Thyroid gland (tissue), 4 donors: ENCODE measurements at regions not wholly inside any gene's neighbourhood (a gene's known extent, or its start where the extent isn't known, plus 50 kb on each side); places are given as distances from the start of the nearest gene placed in this dataset.
"Not testable (repeated sequence)": the region's sequence is repeated elsewhere in the genome, so short reads cannot be mapped to it uniquely, and the experiment has no call there.

ENCODE experiments used
- DNase-seq, 2 donors: peaks; one replicate each; pipeline ENCODE4 v3.0.0-alpha.2; 2019
- H3K27ac ChIP-seq, 3 donors: fragments of 200-600 bp; sonication (generic); 1 replicate in 2 of 3; 2 replicates in 1 of 3; pipeline ENCODE4 v1.5.1; 2016 to 2019; ENCODE audit warnings: mild to moderate bottlenecking in 1 of 3, moderate library complexity in 1 of 3
- H3K27me3 ChIP-seq: fragments of 200-600 bp; sonication (generic); one replicate; pipeline ENCODE4 v1.5.1; 2019
- H3K36me3 ChIP-seq, 2 donors: fragments of 200-600 bp; sonication (generic); one replicate each; pipeline ENCODE4 v1.5.1; 2016 to 2019
- H3K4me1 ChIP-seq, 2 donors: fragments of 200-600 bp; sonication (generic); one replicate each; pipeline ENCODE4 v1.5.1; 2017 to 2019
- H3K4me3 ChIP-seq, 3 donors: fragments of 200-600 bp; sonication (generic); replicated peaks in 1 of 3; 1 replicate in 2 of 3; 2 replicates in 1 of 3; pipeline ENCODE4 v1.5.1; 2016; ENCODE audit warnings: mild to moderate bottlenecking in 1 of 3
- H3K9me3 ChIP-seq: fragments of 200-600 bp; sonication (generic); one replicate; pipeline ENCODE4 v1.5.1; 2017
- WGBS, 2 donors: methylation state at CpG; one replicate each; pipeline ENCODE4 v1.1.5; 2017; 5-methylcytosine and 5-hydroxymethylcytosine counted together
- intact Hi-C: fragments of 100-400 bp; cut with DNase I; formaldehyde crosslinking; loops from one replicate; pipeline ENCODE4 v1.15.1; 2023

GRCh38 chr2:87352178-87352934 lies 330.7 kb upstream of the PLGLB1 start:
- DNase-seq, H3K27ac ChIP-seq, H3K36me3 ChIP-seq, H3K27me3 ChIP-seq, H3K9me3 ChIP-seq, H3K4me1 ChIP-seq, intact Hi-C loops, H3K4me3 ChIP-seq: not testable (repeated sequence)
- 90% methylated on average over 15 to 18 of the region's 21 CpGs for WGBS, 2 donors

DNA sequence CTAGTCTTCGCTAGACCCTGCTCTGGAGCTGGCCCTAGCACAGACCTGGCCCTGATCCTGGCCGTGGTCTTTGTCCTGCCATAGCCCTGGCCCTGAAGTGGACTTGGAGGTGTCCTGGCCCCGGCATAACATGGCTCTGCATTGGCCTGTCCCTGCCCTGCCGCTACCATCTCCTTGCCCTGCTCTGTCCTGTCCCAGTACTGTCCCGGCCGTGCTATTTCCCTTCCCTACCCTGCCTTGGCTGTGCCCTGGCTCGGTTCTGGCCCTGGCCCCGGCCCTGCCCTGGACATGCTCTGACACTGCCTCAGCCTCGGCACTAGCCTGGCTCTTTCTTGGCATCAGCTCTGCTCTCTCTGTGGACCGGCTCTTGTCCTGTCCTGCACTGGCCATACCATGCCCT lies 331.8 kb upstream of the PLGLB1 start:
- DNase-seq, H3K9me3 ChIP-seq, H3K27ac ChIP-seq, H3K4me3 ChIP-seq, H3K36me3 ChIP-seq, H3K4me1 ChIP-seq, H3K27me3 ChIP-seq, intact Hi-C loops: not testable (repeated sequence)
- WGBS, 2 donors = 91 to 96% methylated on average over 4 to 5 of the region's 10 CpGs

GRCh38 chr2:87354102-87354501 lies 332.5 kb upstream of the PLGLB1 start:
- H3K9me3 ChIP-seq, H3K27me3 ChIP-seq, H3K4me1 ChIP-seq, H3K36me3 ChIP-seq, intact Hi-C loops, H3K4me3 ChIP-seq, H3K27ac ChIP-seq, DNase-seq: not testable (repeated sequence)
- no CpG with 5 or more reads among the region's 6 CpGs for WGBS, 2 donors

- H3K36me3 ChIP-seq, intact Hi-C loops, H3K27me3 ChIP-seq, H3K4me3 ChIP-seq, H3K9me3 ChIP-seq, H3K27ac ChIP-seq, DNase-seq, H3K4me1 ChIP-seq: not testable (repeated sequence)
Measured at GRCh38 chr2:87360250-87360649, 338.6 kb upstream of the PLGLB1 start.

DNA sequence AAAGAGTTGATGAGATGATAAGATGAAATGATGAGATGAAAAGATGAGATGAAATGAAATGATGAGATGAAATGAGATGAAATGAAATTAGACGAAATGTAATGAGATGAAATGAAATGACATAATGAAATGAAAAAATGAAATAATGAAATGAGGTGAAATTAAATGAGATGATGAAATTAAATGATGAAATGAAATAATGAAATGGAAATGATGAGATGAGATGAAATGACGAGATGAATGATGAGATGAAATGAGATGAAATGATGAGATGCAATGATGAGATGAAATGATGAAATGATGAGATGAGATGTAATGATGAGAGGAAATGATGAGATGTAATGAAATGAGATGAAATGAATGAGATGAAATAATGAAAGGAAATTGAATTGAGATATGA lies 339.3 kb upstream of the PLGLB1 start:
- H3K4me1 ChIP-seq = not testable (repeated sequence)

DNA sequence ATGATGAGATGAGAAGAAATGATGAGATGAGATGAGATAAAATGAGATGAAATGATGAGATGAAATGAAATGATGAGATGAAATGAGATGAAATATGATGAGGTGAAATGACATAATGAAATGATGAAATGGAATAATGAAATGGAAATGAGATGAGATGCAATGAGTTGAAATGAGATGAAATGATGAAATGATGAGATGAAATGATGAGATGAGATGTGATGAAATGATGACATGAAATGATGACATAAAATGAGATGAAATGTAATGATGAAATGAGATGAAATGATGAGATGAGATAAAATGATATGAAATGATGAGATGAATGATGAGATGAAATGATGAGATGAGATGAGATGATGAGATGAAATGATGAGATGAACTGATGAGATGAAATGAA lies 340.2 kb upstream of the PLGLB1 start:
- H3K4me1 ChIP-seq, H3K27me3 ChIP-seq, H3K4me3 ChIP-seq, H3K36me3 ChIP-seq, H3K27ac ChIP-seq, DNase-seq, H3K9me3 ChIP-seq, intact Hi-C loops: not testable (repeated sequence)

More for the DNA sequence above, 339.3 kb upstream of the PLGLB1 start:
- H3K9me3 ChIP-seq, H3K27ac ChIP-seq, DNase-seq, H3K36me3 ChIP-seq, H3K27me3 ChIP-seq, H3K4me3 ChIP-seq, intact Hi-C loops: not testable (repeated sequence)
- WGBS, 2 donors = 90 to 96% methylated on average over 2 of the region's 2 CpGs

- H3K4me1 ChIP-seq, H3K36me3 ChIP-seq, DNase-seq, H3K4me3 ChIP-seq, H3K9me3 ChIP-seq, H3K27me3 ChIP-seq, H3K27ac ChIP-seq, intact Hi-C loops: not testable (repeated sequence)
Measured at GRCh38 chr2:87364379-87364778, 342.7 kb upstream of the PLGLB1 start.

GRCh38 chr2:87365038-87365437 lies 343.4 kb upstream of the PLGLB1 start:
- H3K27ac ChIP-seq, H3K9me3 ChIP-seq, H3K27me3 ChIP-seq, intact Hi-C loops, DNase-seq, H3K4me3 ChIP-seq, H3K36me3 ChIP-seq, H3K4me1 ChIP-seq: not testable (repeated sequence)
- 77 to 84% methylated on average over 2 of the region's 2 CpGs for WGBS, 2 donors

GRCh38 chr2:87386063-87386560 lies 361.8 kb upstream of the PLGLB2 start:
- H3K4me3 ChIP-seq, H3K9me3 ChIP-seq, H3K4me1 ChIP-seq, H3K27me3 ChIP-seq, H3K36me3 ChIP-seq, H3K27ac ChIP-seq, DNase-seq, intact Hi-C loops: not testable (repeated sequence)
- 86 to 90% methylated on average over 6 of the region's 7 CpGs for WGBS, 2 donors

GRCh38 chr2:87395784-87396183 lies 352.1 kb upstream of the PLGLB2 start:
- H3K27ac ChIP-seq, H3K36me3 ChIP-seq, H3K27me3 ChIP-seq, H3K9me3 ChIP-seq, DNase-seq, intact Hi-C loops, H3K4me1 ChIP-seq, H3K4me3 ChIP-seq: not testable (repeated sequence)
- no CpG with 5 or more reads among the region's 1 CpG for WGBS, 2 donors

- H3K27ac ChIP-seq, H3K4me1 ChIP-seq, H3K9me3 ChIP-seq, DNase-seq, H3K27me3 ChIP-seq, H3K4me3 ChIP-seq, intact Hi-C loops, H3K36me3 ChIP-seq: not testable (repeated sequence)
- 92% methylated on average over 6 of the region's 9 CpGs; no CpG with 5 or more reads in 1 of the 2 donors for WGBS, 2 donors
Measured at GRCh38 chr2:87396551-87397265, 351.2 kb upstream of the PLGLB2 start.

DNA sequence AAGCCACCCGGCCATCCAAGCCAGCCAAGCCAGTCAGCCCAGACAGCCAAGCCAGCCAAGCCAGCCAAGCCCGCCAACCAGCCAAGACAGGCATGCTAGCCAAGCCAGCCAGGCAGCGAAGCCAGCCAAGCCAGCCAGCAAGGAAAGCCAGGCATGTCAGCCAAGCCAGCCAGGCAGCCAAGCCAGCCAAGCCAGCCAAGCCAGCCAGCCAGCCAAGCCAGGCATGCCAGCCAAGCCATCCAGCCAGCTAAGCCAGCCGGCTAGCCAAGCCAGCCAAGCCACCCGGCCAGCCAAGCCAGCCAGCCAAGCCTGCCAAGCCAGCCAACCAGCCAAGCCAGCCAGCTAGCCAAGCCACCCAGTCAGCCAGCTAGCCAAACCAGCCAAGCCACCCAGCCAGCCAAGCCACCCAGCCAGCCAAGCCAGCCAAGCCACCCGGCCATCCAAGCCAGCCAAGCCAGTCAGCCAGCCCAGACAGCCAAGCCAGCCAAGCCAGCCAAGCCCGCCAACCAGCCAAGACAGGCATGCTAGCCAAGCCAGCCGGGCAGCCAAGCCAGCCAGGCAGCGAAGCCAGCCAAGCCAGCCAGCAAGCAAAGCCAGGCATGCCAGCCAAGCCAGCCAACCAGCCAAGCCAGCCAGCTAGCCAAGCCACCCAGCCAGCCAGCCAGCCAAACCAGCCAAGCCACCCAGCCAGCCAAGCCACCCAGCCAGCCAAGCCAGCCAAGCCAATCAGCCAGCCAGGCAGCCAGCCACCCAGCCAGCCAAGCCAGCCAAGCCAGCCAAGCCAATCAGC lies 350.4 kb upstream of the PLGLB2 start:
- DNase-seq, H3K36me3 ChIP-seq: not testable (repeated sequence)
- WGBS, 2 donors = 90% methylated on average over 2 of the region's 9 CpGs; no CpG with 5 or more reads in 1 of the 2 donors

More for the DNA sequence above, 350.4 kb upstream of the PLGLB2 start:
- H3K4me3 ChIP-seq, H3K27me3 ChIP-seq, H3K9me3 ChIP-seq, H3K4me1 ChIP-seq, intact Hi-C loops, H3K27ac ChIP-seq: not testable (repeated sequence)
